HUDEP-2 (cell line): ENCODE measurements at regions not wholly inside any gene's neighbourhood (a gene's known extent, or its start where the extent isn't known, plus 50 kb on each side); places are given as distances from the start of the nearest gene placed in this dataset.

ENCODE experiments used
- DNase-seq, 76 experiments: peaks; one replicate each; lab custom pipeline; 2025; ENCODE audit not compliant: unreplicated experiment in 76 of 76; lab: John Stamatoyannopoulos, UW

- no peak for DNase-seq
Observed at GRCh38 chr9:90301277-90301653, 341.4 kb downstream of the DIRAS2 start.

GRCh38 chr9:90303655-90304054 lies 339.0 kb downstream of the DIRAS2 start:
- DNase-seq: no peak

GRCh38 chr9:90306158-90306557 lies 336.5 kb downstream of the DIRAS2 start:
- DNase-seq: no peak

- no peak for DNase-seq
Observed at GRCh38 chr9:90307167-90307833, 335.3 kb downstream of the DIRAS2 start.

GRCh38 chr9:90307891-90308290 lies 334.7 kb downstream of the DIRAS2 start:
- DNase-seq: no peak

- no peak for DNase-seq
Observed at GRCh38 chr9:90308691-90309090, 333.9 kb downstream of the DIRAS2 start.

- DNase-seq: no peak
Observed at GRCh38 chr9:90309809-90310520, 332.7 kb downstream of the DIRAS2 start.

GRCh38 chr9:90310521-90310876 lies 332.1 kb downstream of the DIRAS2 start:
- no peak for DNase-seq

- no peak for DNase-seq
Observed at GRCh38 chr9:90311811-90312210, 330.8 kb downstream of the DIRAS2 start.

GRCh38 chr9:90322296-90322695 lies 320.3 kb downstream of the DIRAS2 start:
- no peak for DNase-seq

- DNase-seq: no peak
Observed at GRCh38 chr9:90325913-90326653, 316.5 kb downstream of the DIRAS2 start.

GRCh38 chr9:90330231-90330630 lies 312.4 kb downstream of the DIRAS2 start:
- DNase-seq: no peak

- DNase-seq: no peak
Observed at GRCh38 chr9:90331826-90332575, 310.6 kb downstream of the DIRAS2 start.

GRCh38 chr9:90333226-90333625 lies 309.4 kb downstream of the DIRAS2 start:
- DNase-seq: no peak

- no peak for DNase-seq
Observed at GRCh38 chr9:90340421-90340820, 302.2 kb downstream of the DIRAS2 start.

- DNase-seq: no peak
Observed at GRCh38 chr9:90342607-90343006, 300.0 kb downstream of the DIRAS2 start.

- no peak for DNase-seq
Observed at GRCh38 chr9:90343366-90343765, 299.3 kb downstream of the DIRAS2 start.

GRCh38 chr9:90343991-90344390 lies 298.6 kb downstream of the DIRAS2 start:
- DNase-seq: no peak

GRCh38 chr9:90365666-90366065 lies 277.0 kb downstream of the DIRAS2 start:
- DNase-seq: no peak

- DNase-seq: no peak
Observed at GRCh38 chr9:90368241-90368640, 274.4 kb downstream of the DIRAS2 start.

GRCh38 chr9:90368928-90369327 lies 273.7 kb downstream of the DIRAS2 start:
- DNase-seq: no peak
